WTC11 (cell line): ENCODE measurements at regions not wholly inside any gene's neighbourhood (a gene's known extent, or its start where the extent isn't known, plus 50 kb on each side); places are given as distances from the start of the nearest gene placed in this dataset.

Source experiments
- ATAC-seq: fragments of 200-7000 bp; cut with Tn5 transposase; 2 replicates; pipeline ENCODE4 v1.10.0; 2021; ENCODE audit warnings: mild to moderate bottlenecking, moderate library complexity
- CTCF ChIA-PET: fragments of 300-600 bp; sonication (Branson Sonifier 250); formaldehyde crosslinking; loops from one replicate; lab custom pipeline; 2021; ENCODE audit warnings: antibody characterized with exemption; lab: Charles Lee
- POLR2A ChIA-PET: fragments of 350-600 bp; sonication (Branson Sonifier 250); formaldehyde crosslinking; loops from one replicate; lab custom pipeline; 2021; ENCODE audit warnings: antibody characterized with exemption; lab: Charles Lee
- DNase-seq: peaks from one replicate; pipeline ENCODE4 v3.0.0; 2021; ENCODE audit warnings: low spot score
- H3K27ac Mint-ChIP-seq: 2 replicates; pipeline ENCODE4 v1.8.0; 2021; ENCODE audit warnings: mixed read lengths
- H3K27me3 Mint-ChIP-seq: 2 replicates; pipeline ENCODE4 v1.8.0; 2021; ENCODE audit warnings: low read depth, mild to moderate bottlenecking, moderate library complexity, mixed read lengths
- H3K36me3 Mint-ChIP-seq: 2 replicates; pipeline ENCODE4 v1.8.0; 2021; ENCODE audit warnings: mixed read lengths
- H3K4me1 Mint-ChIP-seq: 2 replicates; pipeline ENCODE4 v1.8.0; 2022; ENCODE audit warnings: mixed read lengths
- H3K4me3 Mint-ChIP-seq: 2 replicates; pipeline ENCODE4 v1.8.0; 2021; ENCODE audit warnings: mild to moderate bottlenecking, moderate library complexity, mixed read lengths
- H3K9me3 Mint-ChIP-seq: 2 replicates; pipeline ENCODE4 v1.8.0; 2021; ENCODE audit warnings: mixed read lengths
- ATF1 ChIP-seq: sonication (generic); formaldehyde crosslinking; IDR thresholded peaks from 2 replicates; pipeline ENCODE4 v1.8.1; 2023; ENCODE audit warnings: mild to moderate bottlenecking, moderate library complexity, missing genetic modification reagents
- ATF2 ChIP-seq: sonication (generic); formaldehyde crosslinking; IDR thresholded peaks from 2 replicates; pipeline ENCODE4 v1.8.1; 2022; ENCODE audit warnings: low read depth, missing genetic modification reagents, borderline replicate concordance
- ATF6 ChIP-seq: sonication (generic); formaldehyde crosslinking; IDR thresholded peaks from 2 replicates; pipeline ENCODE4 v1.8.1; 2023; ENCODE audit warnings: mild to moderate bottlenecking, missing genetic modification reagents
- IRF2 ChIP-seq: sonication (generic); formaldehyde crosslinking; IDR thresholded peaks from 2 replicates; pipeline ENCODE4 v1.8.0; 2022; ENCODE audit warnings: low read depth, missing genetic modification reagents, borderline replicate concordance
- JAZF1 ChIP-seq: fragments of 250-450 bp; sonication (Bioruptor Pico); IDR thresholded peaks from 2 replicates; pipeline ENCODE4 v1.9.0; 2021; ENCODE audit warnings: moderate library complexity, mild to moderate bottlenecking, inconsistent platforms
- MAX ChIP-seq: sonication (generic); formaldehyde crosslinking; IDR thresholded peaks from 2 replicates; pipeline ENCODE4 v1.8.0; 2022; ENCODE audit warnings: mild to moderate bottlenecking, missing genetic modification reagents
- NR3C1 ChIP-seq: sonication (generic); formaldehyde crosslinking; conservative IDR thresholded peaks from 2 replicates; pipeline ENCODE4 v1.8.1; 2023; ENCODE audit warnings: low read depth, mild to moderate bottlenecking, missing genetic modification reagents
- PRDM15 ChIP-seq: sonication (generic); formaldehyde crosslinking; IDR thresholded peaks from 2 replicates; pipeline ENCODE4 v1.8.0; 2022; ENCODE audit warnings: missing genetic modification reagents
- STAT6 ChIP-seq: sonication (generic); formaldehyde crosslinking; conservative IDR thresholded peaks from 2 replicates; pipeline ENCODE4 v1.8.1; 2023; ENCODE audit warnings: mild to moderate bottlenecking, low read depth, missing genetic modification reagents, moderate library complexity
- ZNF121 ChIP-seq: sonication (generic); formaldehyde crosslinking; IDR thresholded peaks from 2 replicates; pipeline ENCODE4 v1.8.0; 2023; ENCODE audit warnings: missing genetic modification reagents
- ZNF425 ChIP-seq: fragments of 250-450 bp; sonication (Bioruptor Pico); conservative IDR thresholded peaks from 2 replicates; pipeline ENCODE4 v1.9.0; 2021; ENCODE audit warnings: mild to moderate bottlenecking
- ZNF512 ChIP-seq: sonication (generic); formaldehyde crosslinking; IDR thresholded peaks from 2 replicates; pipeline ENCODE4 v1.8.1; 2022; ENCODE audit warnings: missing genetic modification reagents, borderline replicate concordance
- ZNF532 ChIP-seq: fragments of 250-450 bp; sonication (Bioruptor Pico); IDR thresholded peaks from 2 replicates; pipeline ENCODE4 v1.9.0; 2021; ENCODE audit warnings: mild to moderate bottlenecking, borderline replicate concordance
- ZNF671 ChIP-seq: fragments of 250-450 bp; sonication (Bioruptor Pico); IDR thresholded peaks from 2 replicates; pipeline ENCODE4 v1.8.0; 2021; ENCODE audit warnings: mild to moderate bottlenecking

GRCh38 chr3:106276755-106277612 is 408.2 kb upstream of the CBLB start:
- H3K27me3 Mint-ChIP-seq: no peaks in the 10 kb centered on the region
- 0 out of 2 replicates have a peak, but pooled peaks cover 3% of the 10 kb centered on the region for H3K4me1 Mint-ChIP-seq
- H3K9me3 Mint-ChIP-seq: no peaks in the 10 kb centered on the region
- CTCF ChIA-PET: no interaction called here
- POLR2A ChIA-PET: no interaction called here
- ATAC-seq (no peak), DNase-seq (no peak)
- H3K4me3 Mint-ChIP-seq: no peak overlapping the region
- no peak overlapping the region for H3K27ac Mint-ChIP-seq
- no peaks in the 10 kb centered on the region for H3K36me3 Mint-ChIP-seq
- no peak for TF ChIP-seq ZNF671
- no peak for TF ChIP-seq NR3C1 (CRISPR knock-in tag)
- no peak for TF ChIP-seq ZNF121
- TF ChIP-seq JAZF1 (CRISPR knock-in tag): no peak
- TF ChIP-seq STAT6 (CRISPR knock-in tag): no peak
- TF ChIP-seq ZNF425 (CRISPR knock-in tag): no peak
- TF ChIP-seq ATF1 (CRISPR knock-in tag): no peak
- no peak for TF ChIP-seq ATF6 (CRISPR knock-in tag)
- TF ChIP-seq ATF2 (CRISPR knock-in tag): no peak
- TF ChIP-seq IRF2 (CRISPR knock-in tag): no peak
- TF ChIP-seq, all 79 proteins: peak for 0

- no peaks in the 10 kb centered on the region for H3K36me3 Mint-ChIP-seq
- H3K27me3 Mint-ChIP-seq: no peaks in the 10 kb centered on the region
- no peak overlapping the region for H3K4me3 Mint-ChIP-seq
- H3K27ac Mint-ChIP-seq: no peak overlapping the region
- DNase-seq: no peak
- H3K4me1 Mint-ChIP-seq: 0 out of 2 replicates have a peak, but pooled peaks cover 3% of the 10 kb centered on the region
- CTCF ChIA-PET: no interaction called here
- ATAC-seq: no peak
- POLR2A ChIA-PET: no interaction called here
- H3K9me3 Mint-ChIP-seq: no peaks in the 10 kb centered on the region
- TF ChIP-seq ZNF532 (CRISPR knock-in tag) (no peak), PRDM15 (CRISPR knock-in tag) (no peak), MAX (no peak), ZNF512 (CRISPR knock-in tag) (no peak), ZNF671 (no peak)
These were observed 408.9 kb upstream of the CBLB start for GRCh38 chr3:106277731-106278130.
